GM18499 (cell line): ENCODE measurements at regions not wholly inside any gene's neighbourhood (a gene's known extent, or its start where the extent isn't known, plus 50 kb on each side); places are given as distances from the start of the nearest gene placed in this dataset.
"Not testable (repeated sequence)": the region's sequence is repeated elsewhere in the genome, so short reads cannot be mapped to it uniquely, and the experiment has no call there.

Source experiments
- ATAC-seq: cut with Tn5 transposase; IDR thresholded peaks from one replicate; pipeline ENCODE4 v1.9.1; 2021; ENCODE audit warnings: moderate number of reproducible peaks; ENCODE audit not compliant: insufficient read depth, unreplicated experiment

DNA sequence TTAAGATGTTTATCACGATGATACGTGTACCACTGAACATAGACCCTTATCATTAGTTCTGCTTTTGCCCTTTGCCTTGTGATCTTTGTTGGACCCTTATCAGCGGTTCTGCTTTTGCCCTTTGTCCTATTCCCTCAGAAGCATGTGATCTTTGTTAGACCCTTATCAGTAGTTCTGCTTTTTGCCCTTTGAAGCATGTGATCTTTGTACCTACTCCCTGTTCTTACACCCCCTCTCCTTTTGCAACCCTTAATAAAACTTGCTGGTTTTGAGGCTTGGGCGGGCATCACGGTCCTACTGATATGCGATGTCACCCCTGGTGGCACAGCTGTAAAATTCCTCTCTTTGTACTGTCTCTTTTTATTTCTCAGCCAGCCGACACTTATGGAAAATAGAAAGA is 117.0 kb downstream of the SDHAF3 start:
- not testable (repeated sequence) for ATAC-seq

DNA sequence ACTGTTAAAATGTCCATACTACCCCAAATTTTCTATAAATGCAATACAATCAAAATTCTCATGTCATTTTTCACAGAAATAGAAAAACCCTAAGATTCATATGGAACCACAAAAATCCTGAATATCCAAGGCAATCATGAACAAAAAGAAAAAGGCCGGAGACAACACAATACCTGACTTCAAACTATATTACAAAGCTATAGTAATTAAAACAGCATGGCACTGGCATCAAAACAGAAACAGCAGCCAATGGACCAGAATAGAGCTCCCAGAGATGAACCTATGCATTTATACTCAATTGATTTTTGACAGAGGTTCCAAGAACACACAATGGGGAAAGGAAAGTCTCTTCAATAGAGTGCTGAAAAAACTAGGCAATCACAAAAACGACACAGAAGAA is 128.8 kb downstream of the SDHAF3 start:
- ATAC-seq: no peak

DNA sequence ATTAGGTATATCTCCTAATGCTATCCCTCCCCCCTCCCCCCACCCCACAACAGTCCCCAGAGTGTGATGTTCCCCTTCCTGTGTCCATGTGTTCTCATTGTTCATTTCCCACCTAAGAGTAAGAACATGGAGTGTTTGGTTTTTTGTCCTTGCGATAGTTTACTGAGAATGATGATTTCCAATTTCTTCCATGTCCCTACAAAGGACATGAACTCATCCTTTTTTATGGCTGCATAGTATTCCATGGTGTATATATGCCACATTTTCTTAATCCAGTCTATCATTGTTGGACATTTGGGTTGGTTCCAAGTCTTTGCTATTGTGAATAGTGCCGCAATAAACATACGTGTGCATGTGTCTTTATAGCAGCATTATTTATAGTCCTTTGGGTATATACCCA is 140.7 kb downstream of the SDHAF3 start:
- not testable (repeated sequence) for ATAC-seq

GRCh38 chr7:97269741-97270140 is 152.2 kb downstream of the SDHAF3 start:
- ATAC-seq: no peak

DNA sequence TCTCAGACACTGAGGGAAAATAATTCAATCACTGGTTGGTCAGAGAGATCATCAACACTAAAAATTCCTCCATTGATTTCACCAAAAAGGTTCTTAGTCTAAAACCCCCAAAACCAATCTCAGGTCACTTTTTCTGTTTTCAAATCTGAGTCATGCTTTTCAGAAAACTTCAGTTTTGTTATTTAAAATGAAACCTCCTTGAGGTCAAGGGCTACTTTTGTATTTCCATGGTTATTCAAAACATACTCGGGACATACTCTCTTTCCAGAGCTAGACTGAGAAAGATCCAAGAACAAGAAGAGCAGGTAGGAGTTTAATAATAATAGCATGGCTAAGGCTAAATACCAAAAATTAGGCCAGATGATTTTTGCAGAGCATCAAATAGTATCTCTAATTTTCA is 152.8 kb downstream of the SDHAF3 start:
- ATAC-seq: peak; percentile 44

DNA sequence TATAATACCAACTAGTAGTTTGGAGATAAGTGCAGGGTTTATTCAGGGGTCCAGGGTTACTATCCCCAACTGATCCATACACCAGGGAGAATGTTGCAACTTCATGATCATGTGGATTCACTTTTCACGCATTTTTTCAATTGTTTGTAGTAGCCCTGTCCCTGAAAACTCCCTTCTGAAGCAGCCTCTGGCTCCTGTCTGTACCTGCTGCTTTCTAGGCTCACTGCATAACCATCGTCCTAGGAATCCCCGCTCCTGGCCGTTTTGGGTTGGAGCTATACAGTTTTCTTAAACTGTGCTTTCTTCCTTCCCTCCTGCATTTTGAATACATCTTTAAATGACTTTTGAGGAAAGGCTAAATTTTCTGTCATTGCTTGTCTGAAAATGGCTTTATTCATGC is 154.1 kb downstream of the SDHAF3 start:
- ATAC-seq: no peak

DNA sequence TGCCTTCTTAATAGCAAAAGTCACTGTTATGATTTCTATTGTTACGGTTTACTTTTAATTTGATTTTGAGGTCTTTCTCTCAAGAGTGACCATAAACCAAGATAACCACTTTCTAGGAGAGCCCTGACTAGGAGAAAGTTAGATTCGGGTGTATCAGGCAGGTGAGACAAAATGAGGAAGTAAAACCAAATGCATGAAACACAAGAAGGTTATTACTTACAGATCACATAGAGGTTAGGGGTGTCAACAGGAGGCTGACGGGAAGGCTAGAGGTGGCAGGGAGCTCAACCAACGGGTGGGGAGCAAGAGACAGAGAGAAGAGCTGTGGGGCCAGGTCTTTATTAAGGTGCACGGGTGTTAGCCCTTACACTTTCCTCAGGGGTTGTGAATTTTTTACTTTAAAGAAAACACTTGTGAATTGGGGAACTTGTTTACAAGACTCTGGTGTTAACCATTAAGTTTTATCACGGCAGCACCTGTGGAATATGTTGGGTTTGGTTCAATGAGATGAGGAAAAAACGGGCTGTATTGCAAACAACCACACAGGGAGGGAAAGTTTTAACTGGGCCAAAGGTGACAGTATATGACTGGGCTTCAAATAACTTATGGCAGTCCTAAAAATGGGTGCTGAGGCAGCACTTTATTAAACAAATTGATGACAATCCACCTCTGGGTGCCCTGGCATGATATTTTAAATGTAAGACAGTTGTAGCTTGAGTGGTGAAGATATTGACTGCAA is 154.9 kb downstream of the SDHAF3 start:
- peak; percentile 84 for ATAC-seq

DNA sequence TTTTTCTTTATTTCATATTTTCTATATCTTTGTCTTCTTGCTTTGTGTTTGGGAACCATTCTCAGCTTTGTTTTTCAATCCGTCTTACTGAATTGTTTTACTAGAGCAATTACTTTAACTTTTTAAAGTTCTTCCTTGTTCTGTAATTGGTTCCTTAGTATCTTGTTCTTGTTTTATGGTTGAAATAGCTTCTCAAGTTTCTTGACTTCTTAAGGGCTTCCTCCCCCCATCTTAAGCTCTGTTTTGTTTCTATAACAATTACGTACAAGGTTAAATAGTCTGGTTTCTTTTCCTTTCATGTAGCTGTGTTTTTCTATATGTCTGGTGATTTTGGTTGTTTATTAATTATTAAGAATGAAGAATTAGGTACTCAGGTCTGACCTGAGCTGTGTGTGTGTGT is 158.0 kb downstream of the SDHAF3 start:
- no peak for ATAC-seq

GRCh38 chr7:97280950-97281349 is 163.5 kb downstream of the SDHAF3 start:
- ATAC-seq: no peak

DNA sequence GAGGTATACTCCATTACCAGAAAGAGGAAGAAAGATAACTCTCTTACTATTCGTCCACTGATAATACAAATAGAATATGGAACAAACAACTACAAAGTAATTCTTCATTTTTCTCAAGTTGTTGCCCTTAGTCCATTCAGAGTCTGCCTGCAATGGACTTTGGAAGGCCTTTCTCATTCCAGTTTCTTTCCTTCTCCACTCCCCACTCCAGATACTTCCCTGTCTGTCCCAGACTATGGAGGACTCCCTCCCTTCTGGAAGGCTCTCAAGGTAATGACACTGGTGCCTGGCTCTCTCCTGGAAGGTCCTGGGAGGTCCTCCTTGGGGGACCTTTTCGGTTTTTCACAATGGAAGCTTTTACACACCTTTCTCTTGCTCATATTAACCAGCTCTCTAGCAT is 167.8 kb downstream of the SDHAF3 start:
- ATAC-seq: no peak

DNA sequence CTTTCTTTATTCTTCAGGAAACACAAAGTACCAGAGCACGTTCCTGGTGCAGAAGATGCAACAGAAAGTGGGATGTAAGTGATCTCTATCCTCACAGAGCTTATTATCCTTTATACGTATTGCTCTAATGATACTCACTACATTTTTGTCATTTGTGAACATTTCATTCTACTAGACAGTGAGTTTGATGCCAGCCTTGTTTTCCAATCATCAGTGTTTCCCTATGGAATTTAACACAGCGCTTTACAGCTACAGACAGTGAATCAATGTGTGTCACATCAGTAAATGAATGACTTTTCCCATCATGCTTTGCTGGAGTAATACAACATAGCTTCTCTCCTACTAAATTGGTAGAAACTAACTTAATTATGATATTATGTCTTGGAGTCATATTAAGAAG is 175.5 kb downstream of the SDHAF3 start:
- ATAC-seq: no peak

DNA sequence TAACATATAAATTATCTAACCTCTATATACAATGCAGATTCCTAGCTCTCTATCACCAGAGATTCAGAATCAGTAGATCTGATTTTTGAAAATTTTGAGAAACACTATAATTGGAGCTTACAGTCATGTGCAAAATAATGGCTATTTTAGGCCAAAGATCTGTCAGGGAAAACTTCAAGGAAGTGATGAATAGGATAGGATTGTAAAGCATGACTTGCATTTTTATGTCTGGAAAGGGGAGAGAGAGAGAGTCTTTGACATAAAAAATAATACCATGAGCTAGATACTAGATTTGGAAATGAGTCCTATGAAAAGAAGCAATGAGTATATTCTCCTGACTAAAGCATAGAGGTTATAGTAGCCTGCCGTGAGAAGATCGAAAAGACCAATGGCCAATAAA is 181.1 kb downstream of the SDHAF3 start:
- no peak for ATAC-seq

DNA sequence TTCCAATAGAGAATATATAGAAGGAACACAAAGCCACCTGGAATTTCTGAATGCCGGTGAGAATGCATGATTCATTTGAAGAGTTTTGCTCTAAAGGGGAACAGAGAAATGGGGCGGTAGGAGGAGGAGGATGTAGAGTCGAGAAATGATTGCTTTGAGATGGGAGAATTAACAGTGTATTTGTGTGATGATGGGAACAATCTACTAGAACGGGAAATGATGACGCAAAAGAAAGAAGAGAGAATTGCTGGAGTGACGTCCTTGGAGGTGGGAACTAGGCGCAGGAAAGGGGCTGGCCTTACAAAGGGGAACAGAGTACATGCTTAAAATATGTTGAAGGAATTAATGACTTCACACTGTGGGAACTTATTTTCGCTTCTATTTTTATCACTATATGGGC is 188.1 kb downstream of the SDHAF3 start:
- ATAC-seq: no peak

GRCh38 chr7:97307521-97308108 is 190.1 kb downstream of the SDHAF3 start:
- no peak for ATAC-seq

- no peak for ATAC-seq
Measured at GRCh38 chr7:97313900-97314299, 196.4 kb downstream of the SDHAF3 start.

DNA sequence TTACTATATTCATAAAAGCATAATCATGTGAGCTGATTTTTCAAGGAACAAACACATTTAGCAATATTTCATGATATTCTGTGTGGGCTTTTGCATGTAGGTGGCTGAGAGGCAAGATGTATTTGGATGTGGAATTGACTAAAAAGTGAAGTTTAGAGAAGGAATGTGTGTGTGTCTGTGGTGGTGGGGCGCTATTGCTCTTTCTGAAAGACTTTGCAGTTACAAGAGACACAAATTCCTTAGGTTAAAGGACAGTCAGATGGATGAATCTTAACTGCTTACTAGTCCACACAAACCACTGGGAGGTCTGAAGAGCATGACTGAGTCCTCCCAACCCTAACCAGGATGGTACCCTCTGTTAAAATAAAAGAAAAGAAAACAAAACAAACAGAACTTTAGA is 200.1 kb downstream of the SDHAF3 start:
- ATAC-seq: no peak

DNA sequence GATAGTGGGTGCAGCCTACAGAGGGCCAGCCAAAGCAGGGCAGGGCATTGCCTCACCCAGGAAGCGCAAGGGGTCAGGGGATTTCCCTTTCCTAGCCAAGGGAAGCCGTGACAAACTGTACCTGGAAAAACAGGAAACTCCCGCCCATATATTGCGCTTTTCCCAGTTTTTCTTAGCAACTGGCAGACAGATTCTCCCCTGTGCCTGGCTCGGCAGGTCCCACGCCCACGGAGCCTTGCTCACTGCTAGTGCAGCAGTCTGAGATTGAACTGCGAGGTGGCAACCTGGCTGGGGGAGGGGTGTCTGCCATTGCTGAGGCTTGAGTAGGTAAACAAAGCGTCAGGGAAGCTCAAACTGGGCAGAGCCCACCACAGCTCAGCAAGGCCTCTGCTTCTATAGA is 212.4 kb downstream of the SDHAF3 start:
- not testable (repeated sequence) for ATAC-seq

GRCh38 chr7:97337849-97338248 is 220.4 kb downstream of the SDHAF3 start:
- no peak for ATAC-seq

- ATAC-seq: no peak
Measured at GRCh38 chr7:97342512-97342911, 225.0 kb downstream of the SDHAF3 start.

GRCh38 chr7:97346349-97346748 is 228.9 kb downstream of the SDHAF3 start:
- no peak for ATAC-seq

GRCh38 chr7:97351488-97351887 is 234.0 kb downstream of the SDHAF3 start:
- ATAC-seq: no peak

DNA sequence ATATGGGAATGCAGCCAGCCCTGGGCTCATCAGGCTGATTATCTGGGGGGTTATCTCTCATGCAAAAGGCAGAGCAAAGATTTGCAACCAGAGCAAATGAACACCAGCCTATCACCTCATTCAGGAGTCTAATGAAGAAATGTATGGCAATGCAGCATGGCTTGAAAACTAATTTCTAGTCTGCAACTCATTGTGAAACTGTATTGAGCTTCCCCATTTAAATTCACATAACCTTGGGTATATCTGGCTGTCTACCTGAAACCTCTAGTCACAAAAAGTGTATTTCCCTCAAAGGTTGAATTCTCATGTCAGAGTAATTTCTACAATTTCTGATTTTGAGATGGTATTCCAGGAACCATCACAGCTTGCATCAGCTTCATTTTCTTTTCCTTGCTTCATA is 240.0 kb downstream of the SDHAF3 start:
- no peak for ATAC-seq
